HL-60 (cell line): ENCODE measurements at regions not wholly inside any gene's neighbourhood (a gene's known extent, or its start where the extent isn't known, plus 50 kb on each side); places are given as distances from the start of the nearest gene placed in this dataset.

Experiments used
- DNase-seq, 2 experiments: peaks; one replicate each; pipeline ENCODE4 v3.0.0-alpha.2; 2010 to 2020; ENCODE audit warnings: low read depth in 1 of 2, low spot score in 1 of 2
- H3K27ac ChIP-seq: fragments of 250-450 bp; sonication (Bioruptor Pico); replicated peaks from 2 replicates; pipeline ENCODE4 v1.5.1; 2020; ENCODE audit warnings: mild to moderate bottlenecking, moderate library complexity
- H3K27me3 ChIP-seq: fragments of 250-450 bp; sonication (Bioruptor Pico); 2 replicates; pipeline ENCODE4 v1.5.1; 2021; ENCODE audit warnings: mild to moderate bottlenecking, moderate library complexity; ENCODE audit not compliant: insufficient read depth, poor library complexity, severe bottlenecking
- H3K4me3 ChIP-seq: replicated peaks from 2 replicates; pipeline ENCODE4 v1.5.1; 2011; ENCODE audit warnings: mild to moderate bottlenecking, control low read depth, low read length; ENCODE audit not compliant: insufficient read depth
- CTCF ChIP-seq: IDR thresholded peaks from one replicate; pipeline ENCODE4 v1.5.1; 2011; ENCODE audit warnings: low read length, control low read depth, inconsistent platforms; ENCODE audit not compliant: insufficient read depth
- GABPA ChIP-seq: IDR thresholded peaks from 2 replicates; pipeline ENCODE4 v1.6.1; 2012; ENCODE audit warnings: low read depth
- POLR2AphosphoS5 ChIP-seq: IDR thresholded peaks from 2 replicates; pipeline ENCODE4 v1.6.1; 2012; ENCODE audit warnings: low read depth
- REST ChIP-seq: IDR thresholded peaks from 2 replicates; pipeline ENCODE4 v1.6.1; 2012; ENCODE audit warnings: low read depth; ENCODE audit not compliant: insufficient replicate concordance
- SPI1 ChIP-seq: IDR thresholded peaks from 2 replicates; pipeline ENCODE4 v1.6.1; 2012; ENCODE audit warnings: low read depth, mild to moderate bottlenecking, borderline replicate concordance

- no peak overlapping the region for H3K4me3 ChIP-seq
- TF ChIP-seq SPI1 (no peak), GABPA (no peak), CTCF (no peak), REST (no peak), POLR2AphosphoS5 (no peak)
- no peak for DNase-seq
- H3K27me3 ChIP-seq, result no peaks in the 10 kb centered on the region
- peak overlapping the region; percentile 57 for H3K27ac ChIP-seq
Observed at GRCh38 chr10:62617652-62618051, 186.9 kb upstream of the ADO start.

- peak in 1 of 2 experiments; percentile 73 for DNase-seq
- H3K4me3 ChIP-seq, result no peak overlapping the region
- peak overlapping the region; percentile 57 for H3K27ac ChIP-seq
- TF ChIP-seq GABPA (no peak), SPI1 (peak; percentile 60; the same call in 1 of the 2 replicates)
- H3K27me3 ChIP-seq, result no peaks in the 10 kb centered on the region
Observed at GRCh38 chr10:62618054-62618453, 186.5 kb upstream of the ADO start.

GRCh38 chr10:62618576-62619412 is 185.7 kb upstream of the ADO start:
- H3K4me3 ChIP-seq, result no peak overlapping the region
- TF ChIP-seq GABPA (no peak), REST (no peak), SPI1 (peak; percentile 89), POLR2AphosphoS5 (peak; percentile 41; the same call in 1 of the 2 replicates), CTCF (no peak)
- no peaks in the 10 kb centered on the region for H3K27me3 ChIP-seq
- H3K27ac ChIP-seq, result peak overlapping the region; percentile 57
- DNase-seq, result peak in 1 of 2 experiments; percentile 86

GRCh38 chr10:62619413-62619738 is 185.1 kb upstream of the ADO start:
- H3K4me3 ChIP-seq, result no peak overlapping the region
- DNase-seq, result peak in 1 of 2 experiments; percentile 43
- H3K27me3 ChIP-seq, result no peaks in the 10 kb centered on the region
- TF ChIP-seq POLR2AphosphoS5, result no peak
- no peak for TF ChIP-seq GABPA
- no peak for TF ChIP-seq REST
- TF ChIP-seq SPI1, result no peak
- no peak for TF ChIP-seq CTCF
- peak overlapping the region; percentile 57 for H3K27ac ChIP-seq
